OCI-LY1 (cell line): ENCODE measurements at regions not wholly inside any gene's neighbourhood (a gene's known extent, or its start where the extent isn't known, plus 50 kb on each side); places are given as distances from the start of the nearest gene placed in this dataset.
"Not testable (repeated sequence)": the region's sequence is repeated elsewhere in the genome, so short reads cannot be mapped to it uniquely, and the experiment has no call there.

Experiments
- H2AFZ ChIP-seq: fragments of 200-600 bp; sonication (generic), shearing (Covaris generic); 2 replicates; pipeline ENCODE4 v1.6.0; 2014; ENCODE audit warnings: antibody characterized with exemption, mild to moderate bottlenecking, low read length
- H3F3A ChIP-seq: fragments of 200-600 bp; sonication (generic), shearing (Covaris generic); 2 replicates; pipeline ENCODE4 v1.6.0; 2014; ENCODE audit warnings: mild to moderate bottlenecking, antibody characterized with exemption, low read length, moderate library complexity; ENCODE audit not compliant: insufficient read depth
- H3K27ac ChIP-seq: fragments of 200-600 bp; sonication (generic); 2 replicates; pipeline ENCODE4 v1.5.1; 2014; ENCODE audit warnings: low read length, mixed run types, mild to moderate bottlenecking, low read depth; ENCODE audit not compliant: poor library complexity, severe bottlenecking
- H3K27me3 ChIP-seq: fragments of 200-600 bp; sonication (generic); 2 replicates; pipeline ENCODE4 v1.6.0; 2014; ENCODE audit warnings: antibody characterized with exemption, mild to moderate bottlenecking, low read length, moderate library complexity; ENCODE audit not compliant: insufficient read depth
- H3K36me3 ChIP-seq: fragments of 200-600 bp; sonication (generic); 2 replicates; pipeline ENCODE4 v1.6.1; 2014; ENCODE audit warnings: mild to moderate bottlenecking, antibody characterized with exemption, low read length, moderate library complexity, mixed read lengths; ENCODE audit not compliant: insufficient read depth
- H3K4me1 ChIP-seq: fragments of 200-600 bp; sonication (generic); 2 replicates; pipeline ENCODE4 v1.5.1; 2014; ENCODE audit warnings: mild to moderate bottlenecking, low read length, moderate library complexity; ENCODE audit not compliant: insufficient read depth, severe bottlenecking
- H3K4me2 ChIP-seq: fragments of 200-600 bp; sonication (generic), shearing (Covaris generic); 2 replicates; pipeline ENCODE4 v1.6.1; 2014; ENCODE audit warnings: low read length
- H3K4me3 ChIP-seq: fragments of 200-600 bp; sonication (generic); 2 replicates; pipeline ENCODE4 v1.5.1; 2014; ENCODE audit warnings: low read length, low read depth, mild to moderate bottlenecking, mixed read lengths; ENCODE audit not compliant: poor library complexity, severe bottlenecking
- H3K79me2 ChIP-seq: fragments of 200-600 bp; shearing (Covaris generic); 2 replicates; pipeline ENCODE4 v1.6.1; 2016; ENCODE audit warnings: mixed run types, low read length, mixed read lengths; ENCODE audit not compliant: insufficient read depth
- H3K9ac ChIP-seq: fragments of 200-600 bp; sonication (generic), shearing (Covaris generic); 2 replicates; pipeline ENCODE4 v1.6.1; 2014; ENCODE audit warnings: mild to moderate bottlenecking, low read length, mixed read lengths
- H3K9me2 ChIP-seq: fragments of 200-600 bp; sonication (generic), shearing (Covaris generic); 2 replicates; pipeline ENCODE4 v1.6.1; 2014; ENCODE audit warnings: low read depth, mild to moderate bottlenecking, low read length, mixed read lengths
- H3K9me3 ChIP-seq: fragments of 200-600 bp; shearing (Covaris generic); 2 replicates; pipeline ENCODE4 v1.6.1; 2014; ENCODE audit warnings: low read length, mixed read lengths
- H4K20me1 ChIP-seq: fragments of 200-600 bp; sonication (generic), shearing (Covaris generic); 2 replicates; pipeline ENCODE4 v1.6.0; 2016; ENCODE audit warnings: mild to moderate bottlenecking, low read length; ENCODE audit not compliant: insufficient read depth
- CTCF ChIP-seq: fragments of 200-600 bp; sonication (generic), shearing (Covaris generic); IDR thresholded peaks from 2 replicates; pipeline ENCODE4 v1.5.1; 2017; ENCODE audit warnings: mild to moderate bottlenecking, antibody characterized with exemption, low read length, moderate library complexity, mixed read lengths
- EZH2 ChIP-seq: fragments of 200-600 bp; sonication (generic), shearing (Covaris generic); IDR thresholded peaks from 2 replicates; pipeline ENCODE4 v1.8.0; 2017; ENCODE audit warnings: borderline replicate concordance, mixed run types, mild to moderate bottlenecking, antibody characterized with exemption, low read length, moderate library complexity, mixed read lengths

DNA sequence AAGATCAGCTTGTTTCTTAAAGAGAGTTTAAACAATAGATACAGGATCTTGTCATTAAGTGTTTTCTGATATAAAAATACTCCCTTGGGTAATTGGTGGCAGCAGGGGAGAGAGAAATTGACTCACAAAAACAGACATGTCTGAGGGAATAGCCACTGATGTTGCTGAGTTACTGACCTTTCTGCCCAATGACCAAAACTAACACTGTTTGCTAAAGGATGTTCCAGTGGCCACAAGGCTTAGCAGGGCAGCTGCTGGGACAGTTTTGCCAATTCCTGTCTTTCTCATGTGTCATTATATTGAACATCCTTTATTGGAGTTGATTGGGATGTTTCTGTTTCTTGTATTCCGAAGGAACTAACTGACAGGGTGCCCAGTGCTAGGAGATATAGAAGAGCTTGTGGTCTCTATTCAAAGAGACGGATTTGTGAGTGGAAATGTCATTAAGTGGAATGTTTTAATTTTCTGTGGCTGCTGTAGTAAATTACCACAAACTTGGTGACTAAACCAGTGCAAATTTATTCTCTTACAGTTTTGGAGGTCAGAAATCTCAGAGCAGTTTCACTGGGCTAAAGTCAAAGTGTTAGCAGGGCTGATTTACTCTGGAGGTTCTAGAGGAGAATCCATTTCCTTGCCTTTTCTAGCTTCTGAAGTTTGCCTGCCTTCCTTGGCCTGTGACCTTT is 124.8 kb upstream of the RMDN2 start:
- no peak overlapping the region for H3K4me3 ChIP-seq
- no peaks in the 10 kb centered on the region for H3K9me3 ChIP-seq
- no peak for TF ChIP-seq EZH2
- TF ChIP-seq CTCF, result no peak
- no peaks in the 10 kb centered on the region for H3F3A ChIP-seq
- H3K9me2 ChIP-seq, result no peaks in the 10 kb centered on the region
- no peak overlapping the region for H3K4me2 ChIP-seq
- H3K9ac ChIP-seq, result no peak overlapping the region
- H3K27ac ChIP-seq, result no peak overlapping the region
- no peaks in the 10 kb centered on the region for H3K36me3 ChIP-seq
- H3K79me2 ChIP-seq, result no peaks in the 10 kb centered on the region
- no peak overlapping the region for H2AFZ ChIP-seq
- H4K20me1 ChIP-seq, result no peaks in the 10 kb centered on the region
- H3K4me1 ChIP-seq, result no peaks in the 10 kb centered on the region
- H3K27me3 ChIP-seq, result no peaks in the 10 kb centered on the region

GRCh38 chr2:37802211-37802752 is 122.8 kb upstream of the RMDN2 start:
- H3K27ac ChIP-seq, result no peak overlapping the region
- no peak overlapping the region for H3K9ac ChIP-seq
- no peak overlapping the region for H3K4me2 ChIP-seq
- no peaks in the 10 kb centered on the region for H3K79me2 ChIP-seq
- no peaks in the 10 kb centered on the region for H3K9me3 ChIP-seq
- TF ChIP-seq EZH2 (no peak), CTCF (no peak)
- no peaks in the 10 kb centered on the region for H3K4me1 ChIP-seq
- no peaks in the 10 kb centered on the region for H3K27me3 ChIP-seq
- no peaks in the 10 kb centered on the region for H4K20me1 ChIP-seq
- H3K4me3 ChIP-seq, result no peak overlapping the region
- H2AFZ ChIP-seq, result no peak overlapping the region
- no peaks in the 10 kb centered on the region for H3F3A ChIP-seq
- no peaks in the 10 kb centered on the region for H3K9me2 ChIP-seq
- H3K36me3 ChIP-seq, result no peaks in the 10 kb centered on the region

DNA sequence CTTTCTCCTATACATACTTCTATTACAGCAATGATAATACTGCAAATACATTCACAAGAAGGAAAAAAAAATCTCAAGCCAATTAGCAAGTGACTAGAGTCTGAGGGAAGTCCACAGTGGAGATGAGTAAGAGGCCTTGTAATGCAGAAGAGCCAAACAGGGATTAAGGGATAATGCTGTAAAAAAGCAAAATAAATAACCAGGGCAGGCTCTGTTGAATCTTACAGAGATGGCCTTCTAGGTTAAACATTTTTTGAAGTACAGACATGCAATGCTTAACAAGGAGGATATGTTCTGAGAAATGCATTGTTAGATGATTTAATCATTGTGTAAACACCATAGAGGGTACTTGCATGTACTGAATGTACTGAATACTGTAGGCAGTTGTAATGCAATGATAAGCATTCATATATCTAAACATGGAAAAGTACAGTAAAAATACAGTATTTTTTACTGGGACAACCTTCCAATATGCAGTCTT is 122.1 kb upstream of the RMDN2 start:
- Histone ChIP-seq H3K79me2 (no peaks in the 10 kb centered on the region), H2AFZ (no peak overlapping the region), H3K27me3 (no peaks in the 10 kb centered on the region), H3K9ac (no peak overlapping the region), H3K4me2 (no peak overlapping the region), H3K27ac (no peak overlapping the region), H3K9me3 (no peaks in the 10 kb centered on the region), H3K4me3 (no peak overlapping the region), H3K4me1 (no peaks in the 10 kb centered on the region), H4K20me1 (no peaks in the 10 kb centered on the region), H3F3A (no peaks in the 10 kb centered on the region), H3K9me2 (no peaks in the 10 kb centered on the region), H3K36me3 (no peaks in the 10 kb centered on the region)
- no peak for TF ChIP-seq CTCF
- TF ChIP-seq EZH2, result no peak

DNA sequence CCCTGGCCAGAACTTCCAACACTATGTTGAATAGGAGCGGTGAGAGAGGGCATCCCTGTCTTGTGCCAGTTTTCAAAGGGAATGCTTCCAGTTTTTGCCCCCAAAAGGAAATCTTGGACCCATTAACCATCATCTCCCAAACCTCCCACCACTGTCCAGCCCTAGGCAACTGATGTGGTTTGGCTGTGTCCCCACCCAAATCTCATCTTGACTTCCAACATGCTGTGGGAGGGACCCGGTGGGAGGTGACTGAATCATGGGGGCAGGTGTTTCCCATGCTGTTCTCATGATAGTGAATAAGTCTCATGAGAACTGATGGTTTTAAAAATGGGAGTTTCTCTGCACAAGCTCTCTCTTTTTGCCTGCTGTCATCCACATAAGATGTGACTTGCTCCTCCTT is 119.1 kb upstream of the RMDN2 start:
- H3K4me3 ChIP-seq, H3F3A ChIP-seq, H3K27ac ChIP-seq, H3K27me3 ChIP-seq, H3K9me3 ChIP-seq, H2AFZ ChIP-seq, H3K36me3 ChIP-seq, H3K4me1 ChIP-seq, H3K9ac ChIP-seq, H3K4me2 ChIP-seq, H4K20me1 ChIP-seq, H3K79me2 ChIP-seq, H3K9me2 ChIP-seq: not testable (repeated sequence)
